ENCODE measurements at regions not wholly inside any gene's neighbourhood (a gene's known extent, or its start where the extent isn't known, plus 50 kb on each side); places are given as distances from the start of the nearest gene placed in this dataset.

GRCh38 chr1:60994369-60994768, 88.0 kb upstream of the NFIA start:
- no peak overlapping the region for H3K27ac ChIP-seq
- TF ChIP-seq CTCF (IDR thresholded peaks at IDR 0.05) = no peak
- TF ChIP-seq ZFX (IDR thresholded peaks at IDR 0.05; ENCODE audit: borderline replicate concordance) = no peak

GRCh38 chr1:60992165-60992564, 90.2 kb upstream of the NFIA start:
- TF ChIP-seq ZFX (IDR thresholded peaks at IDR 0.05; ENCODE audit: borderline replicate concordance) (no peak), CTCF (IDR thresholded peaks at IDR 0.05) (no peak)
- H3K27ac ChIP-seq = no peak overlapping the region

GRCh38 chr1:60990714-60991090, 91.7 kb upstream of the NFIA start:
- no peak for TF ChIP-seq ZFX (IDR thresholded peaks at IDR 0.05; ENCODE audit: borderline replicate concordance)
- TF ChIP-seq CTCF (IDR thresholded peaks at IDR 0.05) = no peak
- H3K27ac ChIP-seq = no peak overlapping the region

DNA sequence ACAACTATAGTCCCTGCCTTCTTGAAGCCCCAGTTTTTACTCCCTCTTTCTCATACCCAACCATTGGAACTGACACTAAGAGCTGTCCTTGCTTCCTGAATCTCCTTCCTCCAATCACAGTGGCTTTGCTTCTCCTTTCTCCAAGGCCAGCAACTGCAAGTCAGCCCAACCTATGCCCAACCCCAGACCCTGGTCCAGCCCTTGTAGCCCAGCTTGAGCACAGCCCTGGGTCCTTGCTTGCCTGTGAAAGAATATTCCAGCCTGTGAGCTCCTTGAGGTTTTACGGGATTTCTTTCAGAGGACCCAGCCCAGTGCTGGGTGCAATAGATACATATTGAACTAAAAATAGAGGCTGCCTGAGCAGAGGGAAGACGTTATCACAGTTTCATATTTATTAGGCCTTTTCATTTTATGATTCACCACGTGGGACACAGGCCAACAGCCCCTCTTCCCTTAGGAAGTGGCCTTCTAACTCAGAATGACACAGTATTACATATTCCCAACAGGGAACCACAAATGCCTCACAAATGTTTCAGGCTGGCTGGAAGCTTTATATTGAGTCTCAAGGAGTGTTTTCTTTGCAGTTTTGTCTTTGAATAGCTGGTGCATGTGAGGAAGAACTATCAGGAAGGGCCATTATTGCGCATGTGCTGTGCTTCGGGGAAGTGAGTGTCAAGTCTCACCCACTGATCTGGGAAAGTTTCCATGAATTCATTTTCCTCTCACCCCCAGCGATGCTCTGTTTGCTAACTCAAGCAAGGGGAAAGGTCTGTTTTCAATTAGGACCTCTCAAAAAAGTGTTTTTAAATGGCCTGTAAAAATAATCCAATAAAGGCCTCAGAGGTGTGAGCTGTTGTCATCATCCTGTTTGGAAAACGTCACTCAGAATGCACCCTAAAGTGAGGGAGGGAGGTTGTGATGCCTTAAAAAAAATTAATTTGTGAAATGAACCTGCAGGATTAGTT, 92.3 kb upstream of the NFIA start:
- H3K27ac ChIP-seq = no peak overlapping the region

GRCh38 chr1:60988891-60989290, 93.5 kb upstream of the NFIA start:
- no peak for TF ChIP-seq CTCF (IDR thresholded peaks at IDR 0.05)
- no peak for TF ChIP-seq ZFX (IDR thresholded peaks at IDR 0.05; ENCODE audit: borderline replicate concordance)
- H3K27ac ChIP-seq = no peak overlapping the region

More for the DNA sequence above, 92.3 kb upstream of the NFIA start:
- TF ChIP-seq CTCF (IDR thresholded peaks at IDR 0.05) = no peak
- no peak for TF ChIP-seq ZFX (IDR thresholded peaks at IDR 0.05; ENCODE audit: borderline replicate concordance)

GRCh38 chr1:60987904-60988303, 94.5 kb upstream of the NFIA start:
- no peak for TF ChIP-seq CTCF (IDR thresholded peaks at IDR 0.05)
- TF ChIP-seq ZFX (IDR thresholded peaks at IDR 0.05; ENCODE audit: borderline replicate concordance) = no peak
- no peak overlapping the region for H3K27ac ChIP-seq

GRCh38 chr1:60984062-60984799, 98.1 kb upstream of the NFIA start:
- no peak overlapping the region for H3K27ac ChIP-seq
- no peak for TF ChIP-seq ZFX (IDR thresholded peaks at IDR 0.05; ENCODE audit: borderline replicate concordance)
- TF ChIP-seq CTCF (IDR thresholded peaks at IDR 0.05) = no peak
